H9 (cell line): ENCODE measurements at regions not wholly inside any gene's neighbourhood (a gene's known extent, or its start where the extent isn't known, plus 50 kb on each side); places are given as distances from the start of the nearest gene placed in this dataset.

Experiments
- DNase-seq: peaks from one replicate; pipeline ENCODE4 v3.0.0-alpha.2; 2017
- H2AFZ ChIP-seq: one replicate; pipeline ENCODE4 v1.6.1; 2013; ENCODE audit warnings: mild to moderate bottlenecking, low read length, control low read depth, moderate library complexity
- H2AK5ac ChIP-seq: 2 replicates; pipeline ENCODE4 v1.6.1; 2013; ENCODE audit warnings: low read length, control low read depth, mixed read lengths; ENCODE audit not compliant: insufficient read length
- H2BK120ac ChIP-seq: one replicate; pipeline ENCODE4 v1.6.1; 2013; ENCODE audit warnings: low read depth, mild to moderate bottlenecking, low read length, control low read depth, inconsistent platforms; ENCODE audit not compliant: poor library complexity, severe bottlenecking
- H2BK12ac ChIP-seq: 2 replicates; pipeline ENCODE4 v1.6.1; 2013; ENCODE audit warnings: low read length, control low read depth, mixed read lengths, low read depth; ENCODE audit not compliant: insufficient read length
- H2BK15ac ChIP-seq: 2 replicates; pipeline ENCODE4 v1.6.1; 2013; ENCODE audit warnings: low read depth, low read length, control low read depth
- H2BK20ac ChIP-seq: one replicate; pipeline ENCODE4 v1.6.1; 2013; ENCODE audit warnings: low read depth, mild to moderate bottlenecking, low read length, control low read depth, inconsistent platforms; ENCODE audit not compliant: poor library complexity, severe bottlenecking
- H2BK5ac ChIP-seq: 2 replicates; pipeline ENCODE4 v1.6.1; 2013; ENCODE audit warnings: low read length, control low read depth, mixed read lengths; ENCODE audit not compliant: insufficient read length
- H3K14ac ChIP-seq: 2 replicates; pipeline ENCODE4 v1.6.1; 2013; ENCODE audit warnings: low read length, control low read depth; ENCODE audit not compliant: insufficient read depth
- H3K18ac ChIP-seq: 2 replicates; pipeline ENCODE4 v1.6.1; 2013; ENCODE audit warnings: low read depth, mild to moderate bottlenecking, mixed read lengths, low read length, control low read depth; ENCODE audit not compliant: insufficient read length
- H3K23ac ChIP-seq: 2 replicates; pipeline ENCODE4 v1.6.1; 2013; ENCODE audit warnings: low read length, control low read depth, mixed read lengths, low read depth; ENCODE audit not compliant: insufficient read length
- H3K23me2 ChIP-seq: 2 replicates; pipeline ENCODE4 v1.6.1; 2013; ENCODE audit warnings: low read depth, mild to moderate bottlenecking, mixed read lengths, low read length, control low read depth; ENCODE audit not compliant: insufficient read length, poor library complexity, severe bottlenecking
- H3K27ac ChIP-seq: 2 replicates; pipeline ENCODE4 v1.5.1; 2013; ENCODE audit warnings: low read length, control low read depth, mixed read lengths, low read depth; ENCODE audit not compliant: insufficient read length
- H3K27me3 ChIP-seq: 2 replicates; pipeline ENCODE4 v1.6.1; 2013; ENCODE audit warnings: low read length, control low read depth, inconsistent platforms; ENCODE audit not compliant: insufficient read depth
- H3K4ac ChIP-seq: 2 replicates; pipeline ENCODE4 v1.6.1; 2013; ENCODE audit warnings: low read depth, mild to moderate bottlenecking, control low read depth, inconsistent platforms, low read length, moderate library complexity
- H3K4me1 ChIP-seq: 2 replicates; pipeline ENCODE4 v1.6.1; 2013; ENCODE audit warnings: low read length, control low read depth, inconsistent platforms; ENCODE audit not compliant: insufficient read depth
- H3K4me2 ChIP-seq: 2 replicates; pipeline ENCODE4 v1.6.1; 2013; ENCODE audit warnings: low read length, control low read depth, mixed read lengths; ENCODE audit not compliant: insufficient read length, insufficient read depth
- H3K56ac ChIP-seq: 2 replicates; pipeline ENCODE4 v1.6.1; 2013; ENCODE audit warnings: low read depth, mild to moderate bottlenecking, mixed read lengths, low read length, control low read depth; ENCODE audit not compliant: insufficient read length
- H3K79me1 ChIP-seq: 2 replicates; pipeline ENCODE4 v1.6.1; 2013; ENCODE audit warnings: low read depth, mild to moderate bottlenecking, moderate library complexity, low read length, control low read depth, inconsistent platforms; ENCODE audit not compliant: insufficient read depth, poor library complexity, severe bottlenecking
- H3K79me2 ChIP-seq: 2 replicates; pipeline ENCODE4 v1.6.1; 2013; ENCODE audit warnings: low read length, control low read depth, inconsistent platforms; ENCODE audit not compliant: insufficient read depth
- H3K9ac ChIP-seq: 2 replicates; pipeline ENCODE4 v1.6.1; 2013; ENCODE audit warnings: low read length, control low read depth, mixed read lengths; ENCODE audit not compliant: insufficient read length; ENCODE audit errors: extremely low read depth
- H3K9me3 ChIP-seq: one replicate; pipeline ENCODE4 v1.6.1; 2013; ENCODE audit warnings: low read depth, low read length, inconsistent platforms; ENCODE audit not compliant: control insufficient read depth
- H3T11ph ChIP-seq: one replicate; pipeline ENCODE4 v1.6.1; 2013; ENCODE audit warnings: mild to moderate bottlenecking, low read length, control low read depth, inconsistent platforms
- H4K20me1 ChIP-seq: one replicate; pipeline ENCODE4 v1.6.1; 2013; ENCODE audit not compliant: control insufficient read depth, insufficient read length, insufficient read depth
- H4K5ac ChIP-seq: 2 replicates; pipeline ENCODE4 v1.6.1; 2013; ENCODE audit warnings: low read depth, mild to moderate bottlenecking, mixed read lengths, low read length, control low read depth; ENCODE audit not compliant: insufficient read length
- H4K8ac ChIP-seq: replicated peaks from 2 replicates; pipeline ENCODE4 v1.6.1; 2013; ENCODE audit warnings: low read length, control low read depth, mixed read lengths, low read depth; ENCODE audit not compliant: insufficient read length
- H4K91ac ChIP-seq: 2 replicates; pipeline ENCODE4 v1.6.1; 2013; ENCODE audit warnings: low read depth, mild to moderate bottlenecking, moderate library complexity, mixed read lengths, low read length, control low read depth; ENCODE audit not compliant: insufficient read length
- H3K27ac Mint-ChIP-seq, 3 experiments: 2 replicates in 2 of 3; 3 replicates in 1 of 3; pipeline ENCODE4 v1.8.0; 2020 to 2021; ENCODE audit warnings: mixed read lengths in 3 of 3, mild to moderate bottlenecking in 1 of 3, moderate library complexity in 1 of 3
- H3K27me3 Mint-ChIP-seq: 2 replicates; pipeline ENCODE4 v1.8.0; 2021; ENCODE audit warnings: low read depth, mild to moderate bottlenecking, moderate library complexity, mixed read lengths
- H3K36me3 Mint-ChIP-seq, 3 experiments: 2 replicates in 2 of 3; 3 replicates in 1 of 3; pipeline ENCODE4 v1.8.0; 2020 to 2021; ENCODE audit warnings: low read depth in 3 of 3, mixed read lengths in 3 of 3; ENCODE audit not compliant: insufficient read depth in 1 of 3
- H3K4me1 Mint-ChIP-seq, 2 experiments: 2 replicates each; pipeline ENCODE4 v1.8.0; 2020; ENCODE audit warnings: mixed read lengths in 2 of 2
- H3K4me3 Mint-ChIP-seq, 2 experiments: 2 replicates in 1 of 2; 3 replicates in 1 of 2; pipeline ENCODE4 v1.8.0; 2020 to 2021; ENCODE audit warnings: mild to moderate bottlenecking in 2 of 2, mixed read lengths in 2 of 2, moderate library complexity in 1 of 2
- H3K9me3 Mint-ChIP-seq, 2 experiments: 2 replicates in 1 of 2; 3 replicates in 1 of 2; pipeline ENCODE4 v1.8.0; 2020; ENCODE audit warnings: mild to moderate bottlenecking in 2 of 2, mixed read lengths in 2 of 2, moderate library complexity in 1 of 2
- WGBS: extraction: QIAGEN DNeasy Blood & Tissue Kit; methylation state at CpG from one replicate; pipeline ENCODE4 v1.1.7; 2013; ENCODE audit warnings: missing lambda C conversion rate, low lambda C conversion rate, mixed read lengths; ENCODE audit not compliant: insufficient read length; ENCODE audit errors: extremely low coverage; 5-methylcytosine and 5-hydroxymethylcytosine counted together
- TF ChIP-seq, protein P1 (sequence below): fragments of 200-600 bp; sonication (generic); conservative IDR thresholded peaks from 3 replicates; pipeline ENCODE4 v1.8.0; 2021; ENCODE audit warnings: antibody characterized with exemption, mild to moderate bottlenecking

DNA sequence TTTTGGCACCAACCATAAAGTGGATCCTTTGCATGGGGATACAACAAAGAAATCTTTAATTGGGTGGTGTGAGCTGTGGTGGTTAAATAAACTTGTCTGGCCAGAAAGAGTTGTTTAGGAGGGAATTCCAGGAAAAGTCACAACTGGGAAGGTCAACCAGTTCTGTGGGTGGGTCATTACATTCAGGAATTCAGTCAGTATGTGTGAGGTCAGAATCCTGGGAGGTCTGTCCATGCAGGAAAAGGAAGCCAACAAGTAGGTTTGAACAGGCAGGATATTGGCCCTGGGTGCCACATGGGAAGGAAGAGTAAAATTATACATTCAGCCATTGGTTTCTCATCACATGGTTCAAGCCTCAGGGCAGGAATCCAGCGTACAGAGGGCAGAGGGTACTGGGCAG lies 162.3 kb upstream of the ADAMTS5 start:
- no peak overlapping the region for H2BK120ac ChIP-seq
- peak overlapping the region; percentile 5 for H2AFZ ChIP-seq
- no peak overlapping the region for H2BK15ac ChIP-seq
- no peak overlapping the region for H2BK20ac ChIP-seq
- H3K18ac ChIP-seq = no peak overlapping the region
- H3K4me1 ChIP-seq = no peaks in the 10 kb centered on the region
- no peak overlapping the region for H3K27ac Mint-ChIP-seq
- no peaks in the 10 kb centered on the region for H3K36me3 Mint-ChIP-seq
- H3K4me1 Mint-ChIP-seq = peaks cover 4 to 7% of the 10 kb centered on the region in 2 experiments; a peak in 3 of 4 replicates
- no peak overlapping the region for H3K9ac ChIP-seq
- no CpG with 5 or more reads among the region's 1 CpG for WGBS
- H4K8ac ChIP-seq = no peak overlapping the region
- no peak overlapping the region for H3K4me3 Mint-ChIP-seq
- no peak overlapping the region for H3K4me2 ChIP-seq
- H3K9me3 ChIP-seq = no peaks in the 10 kb centered on the region
- no peaks in the 10 kb centered on the region for H3K79me1 ChIP-seq
- no peak overlapping the region for H2BK12ac ChIP-seq
- no peak overlapping the region for H3K14ac ChIP-seq
- DNase-seq = no peak
- no peaks in the 10 kb centered on the region for H4K20me1 ChIP-seq
- H3K27me3 ChIP-seq = no peaks in the 10 kb centered on the region
- H4K5ac ChIP-seq = no peak overlapping the region
- H3K27me3 Mint-ChIP-seq = no peaks in the 10 kb centered on the region
- no peak overlapping the region for H3K27ac ChIP-seq
- H3K9me3 Mint-ChIP-seq = peaks cover 0 to 3% of the 10 kb centered on the region in 2 experiments; a peak in 2 of 5 replicates
- TF ChIP-seq, protein P1, sequence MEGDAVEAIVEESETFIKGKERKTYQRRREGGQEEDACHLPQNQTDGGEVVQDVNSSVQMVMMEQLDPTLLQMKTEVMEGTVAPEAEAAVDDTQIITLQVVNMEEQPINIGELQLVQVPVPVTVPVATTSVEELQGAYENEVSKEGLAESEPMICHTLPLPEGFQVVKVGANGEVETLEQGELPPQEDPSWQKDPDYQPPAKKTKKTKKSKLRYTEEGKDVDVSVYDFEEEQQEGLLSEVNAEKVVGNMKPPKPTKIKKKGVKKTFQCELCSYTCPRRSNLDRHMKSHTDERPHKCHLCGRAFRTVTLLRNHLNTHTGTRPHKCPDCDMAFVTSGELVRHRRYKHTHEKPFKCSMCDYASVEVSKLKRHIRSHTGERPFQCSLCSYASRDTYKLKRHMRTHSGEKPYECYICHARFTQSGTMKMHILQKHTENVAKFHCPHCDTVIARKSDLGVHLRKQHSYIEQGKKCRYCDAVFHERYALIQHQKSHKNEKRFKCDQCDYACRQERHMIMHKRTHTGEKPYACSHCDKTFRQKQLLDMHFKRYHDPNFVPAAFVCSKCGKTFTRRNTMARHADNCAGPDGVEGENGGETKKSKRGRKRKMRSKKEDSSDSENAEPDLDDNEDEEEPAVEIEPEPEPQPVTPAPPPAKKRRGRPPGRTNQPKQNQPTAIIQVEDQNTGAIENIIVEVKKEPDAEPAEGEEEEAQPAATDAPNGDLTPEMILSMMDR = no peak
- no peak overlapping the region for H3K56ac ChIP-seq
- H3K4ac ChIP-seq = no peak overlapping the region
- no peak overlapping the region for H2AK5ac ChIP-seq
- no peaks in the 10 kb centered on the region for H3K23me2 ChIP-seq
- H3T11ph ChIP-seq = no peak overlapping the region
- no peak overlapping the region for H2BK5ac ChIP-seq
- H3K79me2 ChIP-seq = no peaks in the 10 kb centered on the region
- no peak overlapping the region for H4K91ac ChIP-seq
- H3K23ac ChIP-seq = no peak overlapping the region
